Transverse colon (tissue), 4 donors: ENCODE measurements at regions not wholly inside any gene's neighbourhood (a gene's known extent, or its start where the extent isn't known, plus 50 kb on each side); places are given as distances from the start of the nearest gene placed in this dataset.
"Not testable (repeated sequence)": the region's sequence is repeated elsewhere in the genome, so short reads cannot be mapped to it uniquely, and the experiment has no call there.

Experiments used
- DNase-seq: peaks from one replicate; pipeline ENCODE4 v3.0.0-alpha.2; 2019
- H3K27ac ChIP-seq, 4 donors: fragments of 200-600 bp; sonication (generic); 2 replicates each; pipeline ENCODE4 v1.5.1; 2016 to 2018; ENCODE audit warnings: inconsistent platforms in 4 of 4
- H3K27me3 ChIP-seq: fragments of 200-600 bp; sonication (generic); 2 replicates; pipeline ENCODE4 v1.5.1; 2017; ENCODE audit warnings: inconsistent platforms
- H3K36me3 ChIP-seq, 4 donors: fragments of 200-600 bp; sonication (generic); 2 replicates each; pipeline ENCODE4 v1.5.1; 2017 to 2019; ENCODE audit warnings: inconsistent platforms in 4 of 4
- H3K4me1 ChIP-seq, 4 donors: fragments of 200-600 bp; sonication (generic); 2 replicates each; pipeline ENCODE4 v1.5.1; 2017 to 2020; ENCODE audit warnings: inconsistent platforms in 4 of 4
- H3K4me3 ChIP-seq, 4 donors: fragments of 200-600 bp; sonication (generic); 1 replicate in 1 of 4; 2 replicates in 3 of 4; pipeline versions ENCODE4 v1.5.1 to v1.6.1; 2017 to 2019; ENCODE audit warnings: inconsistent platforms in 4 of 4
- H3K9me3 ChIP-seq, 2 donors: fragments of 200-600 bp; sonication (generic); 2 replicates each; pipeline ENCODE4 v1.5.1; 2017 to 2019; ENCODE audit warnings: inconsistent platforms in 2 of 2
- EP300 ChIP-seq: sonication (generic); formaldehyde crosslinking; IDR thresholded peaks from one replicate; pipeline ENCODE4 v1.6.1; 2017; ENCODE audit warnings: antibody characterized with exemption, low read depth
- POLR2A ChIP-seq: fragments of 450-650 bp; IDR thresholded peaks from one replicate; pipeline ENCODE4 v1.6.1; 2016; ENCODE audit warnings: antibody characterized with exemption, mild to moderate bottlenecking, moderate library complexity
- POLR2AphosphoS5 ChIP-seq, 3 donors: sonication (generic); formaldehyde crosslinking; IDR thresholded peaks; one replicate each; pipeline ENCODE4 v1.6.1; 2016; ENCODE audit warnings: antibody characterized with exemption in 3 of 3
- WGBS, 2 donors: methylation state at CpG; one replicate each; pipeline ENCODE4 v1.1.5; 2018; ENCODE audit warnings: low coverage in 1 of 2; 5-methylcytosine and 5-hydroxymethylcytosine counted together
- in situ Hi-C, 4 donors: fragments of 200-750 bp; cut with MboI; loops; one replicate each; pipeline versions ENCODE4 v1.15.0 to v1.15.1; 2017; ENCODE audit warnings: low sequenced_read_pairs in 3 of 4, low pct_ligation_motif_present in 1 of 4, low pct_unique_long_range_greater_than_20kb in 1 of 4
- intact Hi-C: fragments of 100-400 bp; cut with DNase I; formaldehyde crosslinking; loops from one replicate; pipeline ENCODE4 v1.15.1; 2023; ENCODE audit warnings: low total_unique reads
- TF ChIP-seq, protein P1 (sequence below), 5 experiments: fragments of 200-600 bp in 3 of 5; fragments of 450-650 bp in 2 of 5; sonication (generic) in 3 of 5; IDR thresholded peaks; 1 replicate in 2 of 5; 2 replicates in 3 of 5; pipeline ENCODE4 v1.5.1; 2016 to 2017; ENCODE audit warnings: antibody characterized with exemption in 5 of 5, inconsistent platforms in 3 of 5, mild to moderate bottlenecking in 2 of 5, moderate library complexity in 1 of 5

DNA sequence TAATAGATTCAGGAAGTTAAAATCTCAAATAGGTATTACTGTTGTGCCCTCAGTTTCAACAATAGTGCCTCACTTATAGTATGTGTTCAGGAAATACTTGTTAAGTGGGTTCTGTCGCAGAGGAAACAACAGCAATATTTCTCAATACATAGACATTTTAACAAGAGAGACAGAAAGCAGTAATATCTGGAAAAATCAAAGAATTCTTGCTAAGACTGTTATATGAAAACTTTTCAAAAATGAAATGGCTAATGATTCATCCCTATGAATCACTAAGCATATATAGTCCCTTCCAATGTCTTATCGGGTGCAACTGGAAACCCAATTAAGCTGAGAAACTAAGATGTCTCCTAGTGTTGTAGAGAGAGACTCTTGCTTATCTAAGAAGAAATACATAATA is 668.9 kb downstream of the TFAP2A start:
- WGBS, 2 donors = 83 to 85% methylated on average over 2 of the region's 2 CpGs
- H3K27ac ChIP-seq = no peak overlapping the region
- TF ChIP-seq, protein P1, sequence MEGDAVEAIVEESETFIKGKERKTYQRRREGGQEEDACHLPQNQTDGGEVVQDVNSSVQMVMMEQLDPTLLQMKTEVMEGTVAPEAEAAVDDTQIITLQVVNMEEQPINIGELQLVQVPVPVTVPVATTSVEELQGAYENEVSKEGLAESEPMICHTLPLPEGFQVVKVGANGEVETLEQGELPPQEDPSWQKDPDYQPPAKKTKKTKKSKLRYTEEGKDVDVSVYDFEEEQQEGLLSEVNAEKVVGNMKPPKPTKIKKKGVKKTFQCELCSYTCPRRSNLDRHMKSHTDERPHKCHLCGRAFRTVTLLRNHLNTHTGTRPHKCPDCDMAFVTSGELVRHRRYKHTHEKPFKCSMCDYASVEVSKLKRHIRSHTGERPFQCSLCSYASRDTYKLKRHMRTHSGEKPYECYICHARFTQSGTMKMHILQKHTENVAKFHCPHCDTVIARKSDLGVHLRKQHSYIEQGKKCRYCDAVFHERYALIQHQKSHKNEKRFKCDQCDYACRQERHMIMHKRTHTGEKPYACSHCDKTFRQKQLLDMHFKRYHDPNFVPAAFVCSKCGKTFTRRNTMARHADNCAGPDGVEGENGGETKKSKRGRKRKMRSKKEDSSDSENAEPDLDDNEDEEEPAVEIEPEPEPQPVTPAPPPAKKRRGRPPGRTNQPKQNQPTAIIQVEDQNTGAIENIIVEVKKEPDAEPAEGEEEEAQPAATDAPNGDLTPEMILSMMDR (IDR thresholded peaks at IDR 0.05) = no peak
- TF ChIP-seq POLR2A = no peak
- no peak for TF ChIP-seq POLR2AphosphoS5 (IDR thresholded peaks at IDR 0.05)
- no peak for TF ChIP-seq EP300
- no peaks in the 10 kb centered on the region for H3K27me3 ChIP-seq
- in situ Hi-C loops (no loop called here), intact Hi-C loops (no loop called here)
- no peaks in the 10 kb centered on the region for H3K9me3 ChIP-seq
- H3K36me3 ChIP-seq = no peaks in the 10 kb centered on the region
- H3K4me3 ChIP-seq = no peak overlapping the region
- H3K4me1 ChIP-seq = no peaks in the 10 kb centered on the region
- no peak for DNase-seq

DNA sequence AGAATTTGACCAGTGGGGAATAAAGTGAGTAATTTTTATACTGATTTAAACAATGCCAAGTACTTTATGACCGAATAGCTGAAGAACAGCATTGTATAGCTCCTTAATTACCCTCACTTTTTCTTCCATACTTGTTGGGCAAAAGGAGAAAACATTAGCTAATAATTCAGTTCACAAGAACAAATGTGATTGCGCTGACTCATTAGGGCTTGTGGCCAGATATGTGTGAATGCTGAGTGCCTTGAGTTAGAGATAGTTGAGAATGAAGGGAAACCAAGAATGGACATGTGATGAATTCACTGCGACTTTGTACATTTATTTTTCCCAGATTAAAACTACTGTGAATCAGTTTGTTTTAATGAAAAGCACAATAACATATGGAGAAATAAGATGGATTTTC is 669.4 kb downstream of the TFAP2A start:
- Histone ChIP-seq H3K9me3 (no peaks in the 10 kb centered on the region), H3K27me3 (no peaks in the 10 kb centered on the region), H3K4me3 (no peak overlapping the region), H3K27ac (no peak overlapping the region), H3K36me3 (no peaks in the 10 kb centered on the region), H3K4me1 (no peaks in the 10 kb centered on the region)
- in situ Hi-C loops = no loop called here
- WGBS, 2 donors = 45 to 94% methylated on average over 2 to 3 of the region's 3 CpGs
- no peak for DNase-seq
- TF ChIP-seq POLR2AphosphoS5 (IDR thresholded peaks at IDR 0.05) = no peak
- TF ChIP-seq POLR2A = no peak
- no peak for TF ChIP-seq EP300
- intact Hi-C loops = no loop called here

DNA sequence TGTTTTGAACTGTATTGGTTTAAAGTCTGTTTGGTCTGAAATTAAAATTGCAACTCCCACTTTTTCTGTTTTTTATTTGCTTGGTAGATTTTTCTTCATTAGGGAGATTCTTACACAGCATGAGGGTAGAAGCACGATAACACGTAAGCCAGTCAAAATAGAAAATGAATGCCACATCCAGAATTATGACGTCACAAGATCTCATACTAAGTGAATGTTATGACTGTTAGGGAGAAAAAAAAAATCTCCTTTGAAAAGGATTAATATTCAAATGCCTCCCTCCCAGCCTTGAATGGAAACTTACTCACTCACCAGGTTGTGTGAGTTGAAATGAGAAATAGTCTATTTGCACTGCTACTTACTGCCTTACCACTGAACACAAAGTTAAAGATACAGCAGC is 670.8 kb downstream of the TFAP2A start:
- no peak overlapping the region for H3K4me3 ChIP-seq
- H3K27ac ChIP-seq = no peak overlapping the region
- in situ Hi-C loops = no loop called here
- TF ChIP-seq POLR2A (no peak), POLR2AphosphoS5 (IDR thresholded peaks at IDR 0.05) (no peak), EP300 (no peak)
- TF ChIP-seq, protein P1 (IDR thresholded peaks at IDR 0.05) = no peak
- H3K4me1 ChIP-seq = no peaks in the 10 kb centered on the region
- H3K9me3 ChIP-seq = no peaks in the 10 kb centered on the region
- H3K36me3 ChIP-seq = no peaks in the 10 kb centered on the region
- DNase-seq = no peak
- H3K27me3 ChIP-seq = no peaks in the 10 kb centered on the region
- WGBS, 2 donors = 91 to 100% methylated on average over 3 of the region's 3 CpGs
- intact Hi-C loops = no loop called here

DNA sequence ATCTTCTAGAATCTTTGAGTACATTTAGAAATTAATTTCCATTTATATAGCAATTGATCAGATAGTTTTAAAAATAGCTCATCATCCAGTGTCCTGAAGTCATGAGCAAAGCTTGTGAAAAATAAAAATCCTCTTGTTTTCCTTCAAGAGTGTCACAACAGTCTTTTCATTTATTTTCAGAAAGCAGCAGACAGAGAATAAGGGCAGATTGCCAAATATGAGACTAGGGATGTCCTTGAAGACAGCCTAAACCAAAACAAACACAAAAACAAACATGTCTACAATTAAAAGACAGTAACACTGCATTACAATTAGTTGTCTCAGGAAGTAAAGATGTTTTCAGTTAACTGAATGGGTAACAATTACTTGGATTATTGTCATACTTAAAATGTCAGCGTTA is 682.8 kb downstream of the TFAP2A start:
- H3K36me3 ChIP-seq = no peaks in the 10 kb centered on the region
- no peaks in the 10 kb centered on the region for H3K4me1 ChIP-seq
- no peak for DNase-seq
- in situ Hi-C loops = no loop called here
- H3K4me3 ChIP-seq = no peak overlapping the region
- H3K27ac ChIP-seq = no peak overlapping the region
- intact Hi-C loops = no loop called here
- WGBS, 2 donors = 54 to 70% methylated on average over 1 of the region's 1 CpG
- no peaks in the 10 kb centered on the region for H3K27me3 ChIP-seq
- TF ChIP-seq EP300 (no peak), POLR2A (no peak), POLR2AphosphoS5 (IDR thresholded peaks at IDR 0.05) (no peak)
- TF ChIP-seq, protein P1 (IDR thresholded peaks at IDR 0.05) = no peak
- no peaks in the 10 kb centered on the region for H3K9me3 ChIP-seq

DNA sequence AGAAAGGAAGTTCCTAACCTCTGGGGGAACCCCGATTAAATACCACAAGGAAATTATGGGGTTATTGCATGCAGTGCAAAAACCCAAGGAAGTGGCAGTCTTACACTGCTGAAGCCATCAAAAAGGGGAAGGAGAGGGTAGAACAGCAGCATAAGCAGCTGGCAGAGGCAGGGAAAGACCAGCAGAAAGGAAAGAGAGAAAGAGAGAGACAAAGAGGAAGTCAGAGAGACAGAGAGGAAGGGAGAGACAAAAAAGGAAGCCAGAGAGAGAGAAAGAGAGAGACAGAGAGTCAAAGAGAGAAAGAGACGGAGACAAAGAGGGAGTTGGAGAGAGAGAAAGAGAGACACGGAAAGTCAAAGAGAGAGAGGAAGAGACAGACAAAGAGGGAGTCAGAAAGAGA is 689.1 kb downstream of the TFAP2A start:
- intact Hi-C loops, DNase-seq, H3K9me3 ChIP-seq, H3K27me3 ChIP-seq, H3K36me3 ChIP-seq, H3K27ac ChIP-seq, H3K4me1 ChIP-seq, H3K4me3 ChIP-seq, in situ Hi-C loops: not testable (repeated sequence)
- 78 to 90% methylated on average over 3 of the region's 3 CpGs for WGBS, 2 donors
